Renal pelvis (tissue), 1 donor: ENCODE measurements at regions not wholly inside any gene's neighbourhood (a gene's known extent, or its start where the extent isn't known, plus 50 kb on each side); places are given as distances from the start of the nearest gene placed in this dataset.
"Not testable (repeated sequence)": the region's sequence is repeated elsewhere in the genome, so short reads cannot be mapped to it uniquely, and the experiment has no call there.

Experiments used
- DNase-seq: peaks from one replicate; pipeline ENCODE4 v3.0.0-alpha.2; 2013

GRCh38 chr16:75837264-75837663 is 111.0 kb upstream of the CPHXL start:
- no peak for DNase-seq

- no peak for DNase-seq
Observed at GRCh38 chr16:75837681-75838080, 111.4 kb upstream of the CPHXL start.

DNA sequence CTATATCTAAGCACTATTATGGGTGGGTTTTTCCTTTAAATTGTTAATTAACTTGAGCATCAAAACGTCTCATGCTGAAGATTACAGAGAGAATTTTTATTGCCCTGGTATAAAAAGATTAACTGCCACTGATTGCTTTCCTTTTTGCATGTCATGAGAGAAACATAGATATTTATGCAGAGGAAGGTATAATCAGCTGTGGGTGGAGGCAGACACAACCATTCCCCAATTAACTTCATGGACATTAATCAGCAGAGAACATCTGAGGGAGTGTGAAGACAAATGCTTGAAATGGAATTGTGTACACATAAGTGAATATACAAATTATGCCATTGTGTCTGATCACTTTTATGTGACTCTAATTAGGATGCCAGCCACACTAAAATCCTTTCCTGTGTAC is 115.2 kb upstream of the CPHXL start:
- no peak for DNase-seq

- no peak for DNase-seq
Observed at GRCh38 chr16:75847172-75847571, 120.9 kb upstream of the CPHXL start.

DNA sequence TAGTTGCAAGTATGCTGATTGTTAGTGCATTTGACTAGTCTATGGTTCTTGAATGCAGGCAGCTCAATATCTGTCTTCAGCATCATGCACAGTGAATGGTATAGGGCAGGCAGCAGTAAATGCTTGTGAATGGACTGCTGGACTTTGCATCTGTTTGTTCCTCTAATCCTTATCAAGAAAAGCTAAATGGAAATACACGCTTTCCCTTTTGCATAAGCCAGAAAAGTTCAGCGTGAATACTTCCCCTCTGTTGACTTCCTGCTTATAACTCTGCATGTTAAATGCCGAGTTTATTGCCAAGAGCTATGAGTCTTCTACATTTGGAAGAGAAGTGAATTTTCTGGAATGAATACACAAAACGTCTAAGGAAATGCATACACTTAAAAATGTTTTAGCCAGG is 127.9 kb upstream of the CPHXL start:
- DNase-seq = no peak

DNA sequence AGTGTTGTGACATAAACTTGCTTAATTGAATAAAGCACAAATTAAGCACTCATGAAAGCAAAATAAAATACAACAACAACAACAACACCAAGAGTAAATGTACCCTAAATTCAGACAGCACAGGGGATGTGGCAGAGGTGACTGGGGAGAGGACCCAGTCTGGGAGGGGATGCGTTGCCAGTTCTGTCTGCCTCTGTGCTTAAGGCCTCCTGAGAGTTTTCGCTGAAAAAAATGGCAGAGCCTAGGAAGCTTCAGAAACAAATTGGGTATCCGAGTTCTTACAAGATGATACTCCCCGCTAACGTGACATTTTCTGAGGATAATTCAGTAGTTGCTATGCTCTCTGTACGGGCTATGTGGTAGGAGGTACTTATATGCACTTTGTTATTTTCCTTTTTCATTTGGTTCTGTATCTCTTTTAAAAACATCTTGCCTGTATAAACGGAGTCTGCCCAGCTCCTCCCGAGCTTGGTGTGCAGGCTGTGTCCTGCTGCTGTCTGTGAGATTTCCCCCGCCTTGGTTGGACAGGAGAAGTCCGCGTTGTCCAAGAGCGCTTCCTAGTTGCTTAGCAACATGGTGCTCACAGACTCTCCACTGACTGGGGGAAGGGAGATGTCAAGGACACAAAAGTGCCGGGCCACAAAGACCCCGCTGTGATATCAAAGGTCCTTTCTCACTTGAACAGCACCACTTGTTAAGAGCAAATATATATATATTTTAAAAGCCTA is 134.2 kb upstream of the CPHXL start:
- DNase-seq = peak; percentile 64

DNA sequence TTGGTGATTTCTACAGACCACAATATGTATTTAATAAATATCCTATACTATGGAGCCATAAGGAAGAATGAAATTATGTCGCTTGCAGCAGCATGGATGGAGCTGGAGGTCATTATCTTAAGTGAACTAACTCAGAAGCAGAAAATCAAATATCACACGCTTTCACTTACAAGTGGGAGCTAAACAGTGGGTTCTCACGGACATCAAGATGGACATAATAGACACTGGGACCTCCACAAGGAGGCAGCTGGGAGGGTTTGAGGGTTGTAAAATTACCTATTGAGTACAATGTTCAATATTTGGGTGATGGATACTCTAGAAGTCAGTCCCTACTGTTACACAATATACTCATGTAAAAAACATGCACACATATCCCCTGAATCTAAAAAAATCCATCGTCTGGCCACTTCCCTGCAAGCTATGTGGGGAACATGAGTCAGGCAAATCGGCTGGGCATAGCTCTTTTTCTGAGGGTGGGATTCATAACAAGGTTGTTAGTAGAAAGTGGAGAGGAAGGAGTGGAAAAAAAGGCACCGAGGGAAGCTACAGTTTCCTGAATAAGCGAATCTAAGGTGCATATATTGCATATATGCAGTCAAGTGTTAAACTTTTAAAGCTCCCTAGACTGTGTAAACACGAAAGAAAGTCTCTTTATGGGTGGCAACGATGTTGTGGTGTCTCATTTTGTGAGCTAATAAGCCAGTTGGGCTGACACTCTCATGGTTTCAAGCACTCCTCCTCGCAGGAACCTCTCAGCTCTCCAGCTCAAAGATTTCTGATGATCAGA is 135.2 kb upstream of the CPHXL start:
- DNase-seq = no peak

GRCh38 chr16:75862098-75862386 is 135.8 kb upstream of the CPHXL start:
- no peak for DNase-seq

DNA sequence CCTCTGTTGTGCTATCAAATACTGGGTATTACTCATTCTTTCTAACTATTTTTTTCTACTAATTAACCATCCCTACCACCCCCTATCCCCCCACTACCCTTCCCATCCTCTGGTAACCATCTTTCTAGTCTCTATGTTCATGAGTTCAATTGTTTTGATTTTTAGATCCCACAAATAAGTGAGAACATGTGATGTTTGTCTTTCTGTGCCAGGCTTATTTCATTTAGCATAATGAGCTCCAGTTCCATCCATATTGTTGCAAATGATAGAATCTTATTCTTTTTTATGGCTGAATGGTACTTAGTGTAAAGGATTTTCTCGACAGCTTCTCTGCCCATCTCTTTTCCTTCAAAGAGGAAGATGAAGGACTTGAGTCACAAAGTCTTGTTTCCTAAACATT is 138.0 kb upstream of the CPHXL start:
- DNase-seq = no peak

GRCh38 chr16:75865736-75866135 is 139.4 kb upstream of the CPHXL start:
- no peak for DNase-seq

DNA sequence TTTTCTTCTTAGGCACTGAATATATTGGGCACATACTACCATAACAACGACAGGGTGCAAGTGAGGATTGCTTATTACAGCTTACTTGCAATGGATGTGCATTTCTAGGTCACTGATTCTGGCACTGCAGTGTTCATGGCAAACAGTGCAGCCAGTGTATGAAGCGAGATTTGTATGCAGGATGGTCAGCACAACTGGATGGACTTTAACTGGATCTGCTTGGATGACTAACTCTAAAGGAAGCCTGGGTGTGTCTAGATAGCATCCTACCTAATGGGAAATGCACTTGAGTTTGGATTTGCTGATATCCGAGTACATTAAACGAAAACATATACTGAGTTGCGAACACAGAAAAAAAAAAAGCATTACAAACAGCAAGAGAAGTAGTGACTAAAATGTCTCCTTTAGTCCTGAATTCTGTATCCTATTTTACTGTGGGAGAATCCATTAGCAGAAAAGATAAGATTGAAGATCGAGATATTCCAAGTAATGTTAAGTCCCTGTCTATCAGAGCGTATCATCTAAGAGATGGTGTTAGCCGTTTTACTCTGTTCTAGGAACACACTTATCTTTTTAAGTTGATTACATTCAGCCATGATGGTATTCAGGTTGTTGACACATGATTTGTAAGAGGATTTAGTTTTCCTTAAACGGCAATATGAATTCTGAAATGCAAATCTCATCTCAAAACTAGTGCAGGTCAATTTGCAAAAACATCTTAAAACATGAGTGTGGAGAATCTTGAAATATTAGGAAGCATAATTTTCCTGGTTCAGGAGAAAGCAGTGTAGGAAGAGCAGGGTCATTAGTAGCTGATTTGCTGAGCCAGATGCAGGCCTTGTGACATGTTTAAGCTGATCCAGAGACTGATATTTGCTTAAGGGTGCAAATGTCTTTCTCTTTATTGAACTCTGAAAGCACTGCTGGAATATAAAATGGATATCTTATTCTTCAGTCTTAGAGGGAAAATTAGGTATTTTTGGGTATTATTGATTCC is 142.6 kb upstream of the CPHXL start:
- no peak for DNase-seq

GRCh38 chr16:75881280-75881679 is 155.0 kb upstream of the CPHXL start:
- not testable (repeated sequence) for DNase-seq

GRCh38 chr16:75899163-75899562 is 172.9 kb upstream of the CPHXL start:
- DNase-seq = no peak

- DNase-seq = no peak
Observed at GRCh38 chr16:75908331-75909117, 182.2 kb upstream of the CPHXL start.

DNA sequence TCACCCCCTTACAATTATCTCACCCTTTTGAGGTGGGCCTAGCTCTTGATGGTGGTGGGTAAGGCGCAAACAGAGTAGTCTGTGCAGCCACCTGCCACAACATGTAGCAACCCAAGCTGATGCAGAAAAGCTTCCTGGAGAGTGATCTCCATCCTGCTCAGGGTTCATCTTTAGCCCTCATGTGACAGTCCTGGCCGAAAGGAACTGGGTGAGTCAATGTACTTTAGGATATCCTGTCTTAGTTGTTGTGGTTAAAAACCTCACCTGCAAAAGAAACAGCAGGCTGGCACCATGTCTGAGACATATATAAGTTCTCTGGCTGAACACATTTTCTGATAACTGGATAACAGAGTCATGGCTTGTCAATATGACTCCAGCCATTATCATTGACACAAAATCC is 183.5 kb upstream of the CPHXL start:
- no peak for DNase-seq

GRCh38 chr16:75911896-75912295 is 185.6 kb upstream of the CPHXL start:
- no peak for DNase-seq

- DNase-seq = no peak
Observed at GRCh38 chr16:75913958-75914357, 187.7 kb upstream of the CPHXL start.

GRCh38 chr16:75916451-75916850 is 190.2 kb upstream of the CPHXL start:
- DNase-seq = peak; percentile 34

DNA sequence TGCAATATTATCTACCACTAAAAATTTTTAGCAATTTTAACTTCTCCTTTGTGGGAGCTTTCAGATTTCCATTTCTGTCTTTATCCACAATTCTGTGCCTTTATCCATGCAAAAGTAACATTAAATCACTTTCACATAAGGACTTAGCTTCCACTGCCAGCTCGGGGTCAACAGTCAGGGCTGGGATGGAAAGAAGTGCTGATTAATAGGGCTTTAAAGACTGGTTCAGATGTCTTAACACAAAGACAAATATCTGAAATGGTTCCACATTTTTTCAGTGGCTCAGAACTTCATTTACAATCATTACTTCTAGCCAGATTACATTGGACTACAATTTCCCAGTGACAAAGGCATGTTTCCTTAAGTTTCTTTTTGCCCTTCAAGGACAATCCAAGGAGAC is 191.8 kb upstream of the CPHXL start:
- DNase-seq = no peak

DNA sequence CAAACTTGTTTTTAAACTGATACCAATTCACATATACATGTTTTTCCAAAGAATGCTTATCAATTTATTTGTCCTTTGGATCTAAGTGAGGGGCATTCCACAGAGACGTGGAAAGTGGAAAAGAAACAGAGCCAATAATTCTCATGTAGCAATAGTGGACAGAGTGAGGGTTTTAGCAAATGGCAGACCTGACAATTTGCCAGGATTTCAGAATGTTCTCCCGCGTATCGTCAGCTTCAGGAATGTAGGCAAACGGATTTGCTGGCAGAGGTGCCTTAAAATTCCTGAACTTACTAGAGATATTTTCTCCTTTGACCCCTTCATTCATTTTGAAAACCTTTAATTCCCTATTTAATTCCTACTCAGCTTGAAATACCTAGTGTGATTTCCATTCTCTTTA is 193.4 kb upstream of the CPHXL start:
- no peak for DNase-seq

DNA sequence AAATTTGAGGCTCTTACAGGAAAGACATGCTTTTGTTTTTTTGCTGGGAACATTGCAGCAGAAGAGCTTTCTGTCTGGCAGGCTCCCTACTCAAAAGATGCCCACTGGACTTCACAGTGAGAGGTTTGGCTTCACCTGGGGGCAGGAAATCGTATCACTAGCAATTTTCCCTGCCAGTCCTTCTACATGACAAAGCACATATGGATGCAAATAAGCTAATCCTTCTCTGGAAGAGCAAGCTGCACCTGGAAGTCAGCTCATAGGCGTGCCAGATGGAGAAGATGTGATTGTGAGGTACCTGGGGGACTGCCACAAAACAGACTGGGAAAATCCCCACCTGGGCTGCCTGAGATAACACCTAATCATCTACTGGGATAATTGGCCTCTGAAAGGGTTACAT is 195.0 kb upstream of the CPHXL start:
- DNase-seq = no peak

- no peak for DNase-seq
Observed at GRCh38 chr16:75922250-75922649, 196.0 kb upstream of the CPHXL start.
